Pancreas (tissue), 10 donors: ENCODE measurements at regions not wholly inside any gene's neighbourhood (a gene's known extent, or its start where the extent isn't known, plus 50 kb on each side); places are given as distances from the start of the nearest gene placed in this dataset.

Experiments used
- ATAC-seq, 4 donors: fragments of 200-7000 bp; cut with Tn5 transposase; one replicate each; pipeline versions ENCODE4 v1.8.0 to v1.9.1; 2020; ENCODE audit warnings: mild to moderate bottlenecking in 4 of 4, moderate library complexity in 4 of 4
- DNase-seq, 6 donors: peaks; one replicate each; pipeline ENCODE4 v3.0.0-alpha.2; 2020
- FAIRE-seq: peaks from 2 replicates; lab custom pipeline; 2012; peaks lifted over from hg19 to GRCh38; lab: Jason Lieb, UNC
- H3K27ac ChIP-seq, 4 donors: fragments of 200-600 bp; sonication (generic); 1 replicate in 3 of 4; 2 replicates in 1 of 4; pipeline versions ENCODE4 v1.5.0 to v1.8.0; 2020
- H3K27me3 ChIP-seq, 4 donors: fragments of 200-600 bp; one replicate each; pipeline ENCODE4 v1.8.0; 2021
- H3K36me3 ChIP-seq, 3 donors: fragments of 200-600 bp; sonication (generic) in 1 of 3; one replicate each; pipeline versions ENCODE4 v1.5.0 to v1.8.0; 2020 to 2021
- H3K4me1 ChIP-seq, 3 donors: fragments of 200-600 bp; one replicate each; pipeline ENCODE4 v1.8.0; 2021
- H3K4me3 ChIP-seq, 4 donors: fragments of 200-600 bp; sonication (generic) in 2 of 4; one replicate each; pipeline versions ENCODE4 v1.5.0 to v1.8.0; 2020 to 2021
- H3K9me3 ChIP-seq, 4 donors: fragments of 200-600 bp; one replicate each; pipeline ENCODE4 v1.8.0; 2021
- CTCF ChIP-seq, 4 donors: fragments of 200-600 bp; sonication (generic) in 3 of 4; IDR thresholded peaks; one replicate each; pipeline versions ENCODE4 v1.5.0 to v1.8.0; 2021; ENCODE audit warnings: antibody characterized with exemption in 4 of 4
- WGBS, 2 donors: extraction: QIAGEN DNeasy Blood & Tissue Kit; methylation state at CpG; one replicate each; pipeline ENCODE4 v1.1.7; 2013; 5-methylcytosine and 5-hydroxymethylcytosine counted together
- intact Hi-C, 3 donors: fragments of 100-400 bp; cut with DNase I; formaldehyde crosslinking; loops; one replicate each; pipeline versions ENCODE4 v1.11.1 to v1.14.2; 2022
- donor health status: healthy with polysubstance abuse.
- donor health status: DM: no; HTN: no; CAD: no; lungs with moderate emphysema.
- donor health status: DM: no; HTN: no; CAD: no.
- donor health status: control.
- donor health status: control.
- donor health status: Bipolar disorder and iron deficiency.
- donor health status: DM: yes; HTN: yes; CAD: no.
- donor health status: DM: no; HTN: no; CAD: no.
- donor health status: DM: no; HTN: no; CAD: no.
- donor health status: DM: yes; HTN: yes; CAD: no.

GRCh38 chrX:121333942-121334341, 286.5 kb downstream of the GLUD2 start:
- Histone ChIP-seq H3K36me3 (no peaks in the 10 kb centered on the region), H3K27me3 (no peaks in the 10 kb centered on the region), H3K9me3 (no peaks in the 10 kb centered on the region), H3K4me3 (no peak overlapping the region), H3K4me1 (no peaks in the 10 kb centered on the region), H3K27ac (no peak overlapping the region)
- ATAC-seq (no peak), FAIRE-seq (peak; percentile 51), DNase-seq (no peak)
- intact Hi-C loops = no loop called here
- no peak for TF ChIP-seq CTCF (IDR thresholded peaks at IDR 0.05)
- 38 to 50% methylated on average over 3 of the region's 3 CpGs for WGBS, 2 donors

- FAIRE-seq (no peak), DNase-seq (no peak), ATAC-seq (no peak)
- no peak for TF ChIP-seq CTCF (IDR thresholded peaks at IDR 0.05)
- H3K36me3 ChIP-seq = no peaks in the 10 kb centered on the region
- no peak overlapping the region for H3K4me3 ChIP-seq
- no peak overlapping the region for H3K27ac ChIP-seq
- no peaks in the 10 kb centered on the region for H3K4me1 ChIP-seq
- intact Hi-C loops = no loop called here
- WGBS, 2 donors = 56 to 81% methylated on average over 4 of the region's 4 CpGs
- no peaks in the 10 kb centered on the region for H3K9me3 ChIP-seq
- no peaks in the 10 kb centered on the region for H3K27me3 ChIP-seq
Measured at GRCh38 chrX:121336831-121337421, 289.5 kb downstream of the GLUD2 start.

- intact Hi-C loops = no loop called here
- H3K36me3 ChIP-seq = no peaks in the 10 kb centered on the region
- no peak for ATAC-seq
- no peak for FAIRE-seq
- no peak overlapping the region for H3K27ac ChIP-seq
- H3K4me3 ChIP-seq = no peak overlapping the region
- no peaks in the 10 kb centered on the region for H3K9me3 ChIP-seq
- no peak for TF ChIP-seq CTCF (IDR thresholded peaks at IDR 0.05)
- no peak for DNase-seq
- WGBS, 2 donors = 80 to 84% methylated on average over 2 of the region's 2 CpGs
- H3K4me1 ChIP-seq = no peaks in the 10 kb centered on the region
- H3K27me3 ChIP-seq = no peaks in the 10 kb centered on the region
Measured at GRCh38 chrX:121337816-121338215, 290.4 kb downstream of the GLUD2 start.

GRCh38 chrX:121349263-121349662, 301.9 kb downstream of the GLUD2 start:
- 64 to 78% methylated on average over 3 of the region's 3 CpGs for WGBS, 2 donors
- no peak for TF ChIP-seq CTCF (IDR thresholded peaks at IDR 0.05)
- Histone ChIP-seq H3K27me3 (no peaks in the 10 kb centered on the region), H3K9me3 (no peaks in the 10 kb centered on the region), H3K4me3 (no peak overlapping the region), H3K27ac (no peak overlapping the region), H3K4me1 (no peaks in the 10 kb centered on the region), H3K36me3 (no peaks in the 10 kb centered on the region)
- ATAC-seq (no peak), DNase-seq (no peak), FAIRE-seq (no peak)
- intact Hi-C loops = no loop called here

GRCh38 chrX:121356139-121356849, 308.9 kb downstream of the GLUD2 start:
- no peak for ATAC-seq
- Histone ChIP-seq H3K4me3 (no peak overlapping the region), H3K9me3 (no peaks in the 10 kb centered on the region), H3K36me3 (no peaks in the 10 kb centered on the region), H3K4me1 (no peaks in the 10 kb centered on the region), H3K27me3 (no peaks in the 10 kb centered on the region), H3K27ac (no peak overlapping the region)
- DNase-seq = peak in 1 of 6 donors; percentile 46
- intact Hi-C loops = no loop called here
- no peak for TF ChIP-seq CTCF (IDR thresholded peaks at IDR 0.05)
- no peak for FAIRE-seq
- WGBS, 2 donors = 76 to 88% methylated on average over 22 of the region's 22 CpGs
